ENCODE measurements at regions not wholly inside any gene's neighbourhood (a gene's known extent, or its start where the extent isn't known, plus 50 kb on each side); places are given as distances from the start of the nearest gene placed in this dataset.

DNA sequence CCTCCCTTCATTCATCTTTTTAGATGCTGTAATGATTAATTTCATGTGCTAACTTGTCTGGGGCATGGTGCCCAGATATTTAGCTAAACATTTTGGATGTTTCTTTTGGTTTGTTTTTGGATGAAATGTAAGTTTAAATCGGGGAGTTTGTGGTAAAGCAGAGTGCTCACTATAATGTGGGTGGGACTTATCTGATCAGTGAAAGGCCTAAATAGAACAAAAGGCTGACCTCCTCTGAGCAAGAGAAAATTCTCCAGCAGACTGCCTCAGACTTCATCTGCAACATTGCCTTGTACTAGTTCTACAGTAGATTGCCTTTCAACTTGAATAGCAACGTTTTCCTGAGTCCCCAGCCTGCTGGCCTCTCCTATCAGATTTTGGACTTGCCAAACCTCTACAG lies 183.6 kb downstream of the S1PR1 start:
- no peak for TF ChIP-seq POLR2AphosphoS5 (IDR thresholded peaks at IDR 0.05)
- TF ChIP-seq, protein P1, sequence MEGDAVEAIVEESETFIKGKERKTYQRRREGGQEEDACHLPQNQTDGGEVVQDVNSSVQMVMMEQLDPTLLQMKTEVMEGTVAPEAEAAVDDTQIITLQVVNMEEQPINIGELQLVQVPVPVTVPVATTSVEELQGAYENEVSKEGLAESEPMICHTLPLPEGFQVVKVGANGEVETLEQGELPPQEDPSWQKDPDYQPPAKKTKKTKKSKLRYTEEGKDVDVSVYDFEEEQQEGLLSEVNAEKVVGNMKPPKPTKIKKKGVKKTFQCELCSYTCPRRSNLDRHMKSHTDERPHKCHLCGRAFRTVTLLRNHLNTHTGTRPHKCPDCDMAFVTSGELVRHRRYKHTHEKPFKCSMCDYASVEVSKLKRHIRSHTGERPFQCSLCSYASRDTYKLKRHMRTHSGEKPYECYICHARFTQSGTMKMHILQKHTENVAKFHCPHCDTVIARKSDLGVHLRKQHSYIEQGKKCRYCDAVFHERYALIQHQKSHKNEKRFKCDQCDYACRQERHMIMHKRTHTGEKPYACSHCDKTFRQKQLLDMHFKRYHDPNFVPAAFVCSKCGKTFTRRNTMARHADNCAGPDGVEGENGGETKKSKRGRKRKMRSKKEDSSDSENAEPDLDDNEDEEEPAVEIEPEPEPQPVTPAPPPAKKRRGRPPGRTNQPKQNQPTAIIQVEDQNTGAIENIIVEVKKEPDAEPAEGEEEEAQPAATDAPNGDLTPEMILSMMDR (IDR thresholded peaks at IDR 0.05), result no peak
- TF ChIP-seq POLR2A (IDR thresholded peaks at IDR 0.05), result no peak
- no peak for TF ChIP-seq EP300 (IDR thresholded peaks at IDR 0.05)

Data from gastroesophageal sphincter (tissue), 3 donors.